GM12873 (cell line): ENCODE measurements at regions not wholly inside any gene's neighbourhood (a gene's known extent, or its start where the extent isn't known, plus 50 kb on each side); places are given as distances from the start of the nearest gene placed in this dataset.

Experiments
- CTCF ChIP-seq: IDR thresholded peaks from 2 replicates; pipeline ENCODE4 v1.5.1; 2012; ENCODE audit warnings: low read depth, mild to moderate bottlenecking, moderate library complexity, low read length, control low read depth; ENCODE audit not compliant: insufficient read depth; ENCODE audit errors: missing control alignments

- no peak for TF ChIP-seq CTCF
Measured at GRCh38 chr4:11895766-11896165, 467.1 kb upstream of the HS3ST1 start.

- TF ChIP-seq CTCF, result no peak
Measured at GRCh38 chr4:11894977-11895376, 466.3 kb upstream of the HS3ST1 start.

- no peak for TF ChIP-seq CTCF
Measured at GRCh38 chr4:11894221-11894620, 465.5 kb upstream of the HS3ST1 start.

- no peak for TF ChIP-seq CTCF
Measured at GRCh38 chr4:11889099-11889498, 460.4 kb upstream of the HS3ST1 start.

- no peak for TF ChIP-seq CTCF
Measured at GRCh38 chr4:11881947-11882346, 453.3 kb upstream of the HS3ST1 start.

- no peak for TF ChIP-seq CTCF
Measured at GRCh38 chr4:11881364-11881763, 452.7 kb upstream of the HS3ST1 start.

- TF ChIP-seq CTCF, result no peak
Measured at GRCh38 chr4:11878241-11878640, 449.5 kb upstream of the HS3ST1 start.
